ENCODE measurements at regions not wholly inside any gene's neighbourhood (a gene's known extent, or its start where the extent isn't known, plus 50 kb on each side); places are given as distances from the start of the nearest gene placed in this dataset.

DNA sequence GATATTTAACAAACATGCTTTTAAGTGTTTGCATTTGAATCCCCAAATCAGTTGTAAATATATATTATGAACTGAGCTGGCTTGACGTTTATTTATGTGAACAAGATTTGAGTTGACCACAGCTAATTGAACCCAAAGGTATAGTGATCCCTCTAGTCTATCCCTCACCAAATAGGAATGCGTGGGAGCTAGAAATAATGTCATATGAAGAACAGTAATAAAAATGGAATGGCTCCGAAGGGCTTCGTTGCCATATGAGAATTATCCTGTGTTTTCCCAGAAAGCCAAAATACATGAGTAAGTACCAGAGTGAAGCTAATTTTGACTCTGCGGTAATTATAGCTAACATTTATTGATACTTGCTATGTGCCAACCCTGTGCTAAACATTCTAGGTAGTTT, 142.7 kb downstream of the ADCYAP1 start:
- H3K4me2 ChIP-seq, result no peak overlapping the region
- 8% methylated on average over 5 of the region's 5 CpGs for WGBS (ENCODE audit: low lambda C conversion rate)

DNA sequence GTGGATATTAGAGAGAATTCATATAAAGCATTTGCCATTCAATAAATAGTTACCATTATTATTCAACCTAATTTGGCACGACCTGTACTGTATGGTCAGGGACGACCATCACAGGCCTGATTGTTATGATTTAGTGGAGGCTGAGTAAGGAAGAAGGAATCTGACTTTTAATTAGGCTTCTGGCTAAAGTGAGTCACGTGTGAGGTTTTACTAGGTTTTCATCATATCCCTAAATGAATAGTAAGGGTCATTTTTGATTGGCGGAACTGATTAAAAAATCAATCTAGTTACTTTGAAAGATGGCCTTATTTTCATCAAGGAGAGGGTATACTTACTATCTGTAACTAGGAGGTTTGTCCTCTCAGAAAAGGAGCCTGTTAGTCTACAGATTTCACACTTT, 143.4 kb downstream of the ADCYAP1 start:
- ChIA-PET CTCF (no interaction called here), POLR2A (no interaction called here)
- TF ChIP-seq EP300 (IDR thresholded peaks at IDR 0.05; ENCODE audit: borderline replicate concordance in 1 of 2, low read depth in 1 of 2, low read length in 1 of 2) (no peak), FOXJ3 (CRISPR knock-in tag; IDR thresholded peaks at IDR 0.05) (no peak), MEF2A (IDR thresholded peaks at IDR 0.05; ENCODE audit: borderline replicate concordance, low read depth) (no peak), FOSL2 (IDR thresholded peaks at IDR 0.05; ENCODE audit: borderline replicate concordance, low read depth) (no peak), SIN3A (IDR thresholded peaks at IDR 0.05; ENCODE audit: borderline replicate concordance, low read depth, low read length) (no peak), RCOR1 (IDR thresholded peaks at IDR 0.05; ENCODE audit: low read length) (no peak), RFX5 (IDR thresholded peaks at IDR 0.05; ENCODE audit: low read length) (no peak), RAD21 (IDR thresholded peaks at IDR 0.05; ENCODE audit: low read length) (no peak), ELF1 (IDR thresholded peaks at IDR 0.05) (no peak), SMC3 (IDR thresholded peaks at IDR 0.05; ENCODE audit: low read depth, low read length) (no peak)
- TF ChIP-seq, protein P1, sequence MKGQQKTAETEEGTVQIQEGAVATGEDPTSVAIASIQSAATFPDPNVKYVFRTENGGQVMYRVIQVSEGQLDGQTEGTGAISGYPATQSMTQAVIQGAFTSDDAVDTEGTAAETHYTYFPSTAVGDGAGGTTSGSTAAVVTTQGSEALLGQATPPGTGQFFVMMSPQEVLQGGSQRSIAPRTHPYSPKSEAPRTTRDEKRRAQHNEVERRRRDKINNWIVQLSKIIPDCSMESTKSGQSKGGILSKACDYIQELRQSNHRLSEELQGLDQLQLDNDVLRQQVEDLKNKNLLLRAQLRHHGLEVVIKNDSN (IDR thresholded peaks at IDR 0.05; ENCODE audit: borderline replicate concordance, low read depth), result no peak
- TF ChIP-seq, protein P2, sequence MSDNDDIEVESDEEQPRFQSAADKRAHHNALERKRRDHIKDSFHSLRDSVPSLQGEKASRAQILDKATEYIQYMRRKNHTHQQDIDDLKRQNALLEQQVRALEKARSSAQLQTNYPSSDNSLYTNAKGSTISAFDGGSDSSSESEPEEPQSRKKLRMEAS (IDR thresholded peaks at IDR 0.05; ENCODE audit: low read depth), result no peak
- DNase-seq, result no peak
- WGBS (ENCODE audit: low lambda C conversion rate), result 20% methylated on average over 4 of the region's 4 CpGs
- Histone ChIP-seq H3K27me3 (ENCODE audit: insufficient read depth) (no peaks in the 10 kb centered on the region), H3K9ac (no peak overlapping the region), H3K4me3 (ENCODE audit: low read depth in 2 of 2, low read length in 1 of 2) (no peak overlapping the region), H3K9me2 (no peaks in the 10 kb centered on the region), H3K4me1 (ENCODE audit: control insufficient read depth in 1 of 2, insufficient read depth in 2 of 2, low read depth in 1 of 2, low read length in 1 of 2) (no peaks in the 10 kb centered on the region), H3F3A (replicated peaks; ENCODE audit: insufficient read depth) (no peaks in the 10 kb centered on the region), H2AFZ (ENCODE audit: low read depth) (no peak overlapping the region), H3K36me3 (replicated peaks in 1 of 2; ENCODE audit: control insufficient read depth in 1 of 2, insufficient read depth in 2 of 2, low read length in 1 of 2) (no peaks in the 10 kb centered on the region), H3K4me2 (no peak overlapping the region), H3K9me3 (no peaks in the 10 kb centered on the region), H3K79me2 (ENCODE audit: insufficient read depth) (no peaks in the 10 kb centered on the region), H3K27ac (ENCODE audit: low read depth in 2 of 2, low read length in 1 of 2) (no peak overlapping the region), H4K20me1 (ENCODE audit: insufficient read depth) (no peaks in the 10 kb centered on the region)

More for the DNA sequence above, 142.7 kb downstream of the ADCYAP1 start:
- CTCF ChIA-PET, result no interaction called here
- Histone ChIP-seq H3K4me3 (ENCODE audit: low read depth in 2 of 2, low read length in 1 of 2) (no peak overlapping the region), H3K9ac (no peak overlapping the region), H3K79me2 (ENCODE audit: insufficient read depth) (no peaks in the 10 kb centered on the region), H4K20me1 (ENCODE audit: insufficient read depth) (no peaks in the 10 kb centered on the region), H3K36me3 (replicated peaks in 1 of 2; ENCODE audit: control insufficient read depth in 1 of 2, insufficient read depth in 2 of 2, low read length in 1 of 2) (no peaks in the 10 kb centered on the region), H3K9me2 (no peaks in the 10 kb centered on the region), H3K27ac (ENCODE audit: low read depth in 2 of 2, low read length in 1 of 2) (no peak overlapping the region), H3F3A (replicated peaks; ENCODE audit: insufficient read depth) (no peaks in the 10 kb centered on the region), H2AFZ (ENCODE audit: low read depth) (no peak overlapping the region), H3K27me3 (ENCODE audit: insufficient read depth) (no peaks in the 10 kb centered on the region), H3K9me3 (no peaks in the 10 kb centered on the region), H3K4me1 (ENCODE audit: control insufficient read depth in 1 of 2, insufficient read depth in 2 of 2, low read depth in 1 of 2, low read length in 1 of 2) (no peaks in the 10 kb centered on the region)
- POLR2A ChIA-PET, result no interaction called here
- DNase-seq, result no peak
- TF ChIP-seq RXRA (IDR thresholded peaks at IDR 0.05; ENCODE audit: borderline replicate concordance, low read depth) (no peak), YY1 (IDR thresholded peaks at IDR 0.05; ENCODE audit: low read depth) (no peak)

DNA sequence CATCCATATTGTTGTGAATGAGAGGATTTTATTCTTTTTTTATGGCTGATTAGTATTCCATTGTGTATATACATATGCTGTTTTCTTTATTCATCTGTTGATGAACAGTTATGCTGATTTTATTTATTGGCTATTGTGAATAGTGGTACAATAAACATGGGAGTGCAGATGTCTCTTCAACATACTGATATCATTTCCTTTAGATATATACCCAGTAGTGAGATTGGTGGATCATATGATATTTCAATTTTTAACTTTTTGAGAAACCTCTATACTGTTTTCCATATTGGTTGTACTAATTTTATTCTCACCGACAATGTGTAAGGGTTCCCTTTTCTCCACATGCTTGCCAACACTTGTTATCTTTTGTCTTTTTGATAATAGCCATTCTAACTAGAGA, 144.5 kb downstream of the ADCYAP1 start:
- Histone ChIP-seq H4K20me1 (ENCODE audit: insufficient read depth) (no peaks in the 10 kb centered on the region), H3K79me2 (ENCODE audit: insufficient read depth) (no peaks in the 10 kb centered on the region), H3K9me2 (no peaks in the 10 kb centered on the region), H3K4me2 (no peak overlapping the region), H3K9ac (no peak overlapping the region), H2AFZ (ENCODE audit: low read depth) (no peak overlapping the region), H3K27ac (ENCODE audit: low read depth in 2 of 2, low read length in 1 of 2) (no peak overlapping the region), H3K27me3 (ENCODE audit: insufficient read depth) (no peaks in the 10 kb centered on the region), H3K9me3 (no peaks in the 10 kb centered on the region), H3K4me3 (ENCODE audit: low read depth in 2 of 2, low read length in 1 of 2) (no peak overlapping the region), H3K4me1 (ENCODE audit: control insufficient read depth in 1 of 2, insufficient read depth in 2 of 2, low read depth in 1 of 2, low read length in 1 of 2) (no peaks in the 10 kb centered on the region), H3F3A (replicated peaks; ENCODE audit: insufficient read depth) (no peaks in the 10 kb centered on the region), H3K36me3 (replicated peaks in 1 of 2; ENCODE audit: control insufficient read depth in 1 of 2, insufficient read depth in 2 of 2, low read length in 1 of 2) (no peaks in the 10 kb centered on the region)
- CTCF ChIA-PET, result no interaction called here
- 5% methylated on average over 1 of the region's 1 CpG for WGBS (ENCODE audit: low lambda C conversion rate)
- TF ChIP-seq, protein P1 (IDR thresholded peaks at IDR 0.05; ENCODE audit: borderline replicate concordance, low read depth), result no peak
- no peak for TF ChIP-seq RCOR1 (IDR thresholded peaks at IDR 0.05; ENCODE audit: low read length)
- no peak for TF ChIP-seq RFX5 (IDR thresholded peaks at IDR 0.05; ENCODE audit: low read length)
- no peak for TF ChIP-seq NRF1 (IDR thresholded peaks at IDR 0.05; ENCODE audit: low read depth, low read length)
- POLR2A ChIA-PET, result no interaction called here
- DNase-seq, result no peak

Measured in SK-N-SH (cell line).